Smooth muscle cell (in vitro differentiated cells): ENCODE measurements at regions not wholly inside any gene's neighbourhood (a gene's known extent, or its start where the extent isn't known, plus 50 kb on each side); places are given as distances from the start of the nearest gene placed in this dataset.

Experiments
- DNase-seq: peaks from one replicate; lab custom pipeline; 2025; ENCODE audit not compliant: unreplicated experiment; lab: John Stamatoyannopoulos, UW
- H2AFZ ChIP-seq: fragments of 200-600 bp; sonication (generic); 2 replicates; pipeline ENCODE4 v1.6.0; 2016; ENCODE audit warnings: antibody characterized with exemption, low read depth, mild to moderate bottlenecking
- H3F3A ChIP-seq: fragments of 200-600 bp; sonication (generic); 2 replicates; pipeline ENCODE4 v1.6.0; 2017; ENCODE audit warnings: antibody characterized with exemption, low read depth
- H3K27ac ChIP-seq: fragments of 200-600 bp; sonication (generic); 2 replicates; pipeline ENCODE4 v1.5.1; 2016; ENCODE audit warnings: low read depth, mild to moderate bottlenecking
- H3K27me3 ChIP-seq: fragments of 200-600 bp; sonication (generic); 2 replicates; pipeline ENCODE4 v1.6.1; 2016; ENCODE audit warnings: low read depth, mild to moderate bottlenecking
- H3K36me3 ChIP-seq: fragments of 200-600 bp; sonication (generic); 2 replicates; pipeline ENCODE4 v1.5.1; 2016; ENCODE audit warnings: low read depth
- H3K4me1 ChIP-seq: fragments of 200-600 bp; sonication (generic); 2 replicates; pipeline ENCODE4 v1.5.1; 2016; ENCODE audit warnings: low read depth
- H3K4me2 ChIP-seq: fragments of 200-600 bp; sonication (generic); 2 replicates; pipeline ENCODE4 v1.6.0; 2016; ENCODE audit warnings: mild to moderate bottlenecking
- H3K4me3 ChIP-seq: fragments of 200-600 bp; sonication (generic); 2 replicates; pipeline ENCODE4 v1.5.1; 2016; ENCODE audit warnings: mild to moderate bottlenecking
- H3K79me2 ChIP-seq: fragments of 200-600 bp; sonication (generic); 2 replicates; pipeline ENCODE4 v1.6.0; 2016; ENCODE audit warnings: low read depth, mild to moderate bottlenecking
- H3K9ac ChIP-seq: fragments of 200-600 bp; sonication (generic); 2 replicates; pipeline ENCODE4 v1.6.0; 2016; ENCODE audit warnings: low read depth
- H3K9me3 ChIP-seq: fragments of 200-600 bp; sonication (generic); replicated peaks from 2 replicates; pipeline ENCODE4 v1.5.1; 2016; ENCODE audit warnings: low read depth
- H4K20me1 ChIP-seq: fragments of 200-600 bp; sonication (generic); 2 replicates; pipeline ENCODE4 v1.6.0; 2016; ENCODE audit warnings: low read depth
- WGBS: methylation state at CpG from one replicate; pipeline ENCODE4 v1.1.7; 2016; ENCODE audit warnings: low lambda C conversion rate; 5-methylcytosine and 5-hydroxymethylcytosine counted together
- TF ChIP-seq, protein P1 (sequence below): fragments of 200-600 bp; sonication (generic); IDR thresholded peaks from 2 replicates; pipeline ENCODE4 v1.5.1; 2017; ENCODE audit warnings: borderline replicate concordance, mild to moderate bottlenecking, antibody characterized with exemption; ENCODE audit not compliant: insufficient read depth, poor library complexity, severe bottlenecking

DNA sequence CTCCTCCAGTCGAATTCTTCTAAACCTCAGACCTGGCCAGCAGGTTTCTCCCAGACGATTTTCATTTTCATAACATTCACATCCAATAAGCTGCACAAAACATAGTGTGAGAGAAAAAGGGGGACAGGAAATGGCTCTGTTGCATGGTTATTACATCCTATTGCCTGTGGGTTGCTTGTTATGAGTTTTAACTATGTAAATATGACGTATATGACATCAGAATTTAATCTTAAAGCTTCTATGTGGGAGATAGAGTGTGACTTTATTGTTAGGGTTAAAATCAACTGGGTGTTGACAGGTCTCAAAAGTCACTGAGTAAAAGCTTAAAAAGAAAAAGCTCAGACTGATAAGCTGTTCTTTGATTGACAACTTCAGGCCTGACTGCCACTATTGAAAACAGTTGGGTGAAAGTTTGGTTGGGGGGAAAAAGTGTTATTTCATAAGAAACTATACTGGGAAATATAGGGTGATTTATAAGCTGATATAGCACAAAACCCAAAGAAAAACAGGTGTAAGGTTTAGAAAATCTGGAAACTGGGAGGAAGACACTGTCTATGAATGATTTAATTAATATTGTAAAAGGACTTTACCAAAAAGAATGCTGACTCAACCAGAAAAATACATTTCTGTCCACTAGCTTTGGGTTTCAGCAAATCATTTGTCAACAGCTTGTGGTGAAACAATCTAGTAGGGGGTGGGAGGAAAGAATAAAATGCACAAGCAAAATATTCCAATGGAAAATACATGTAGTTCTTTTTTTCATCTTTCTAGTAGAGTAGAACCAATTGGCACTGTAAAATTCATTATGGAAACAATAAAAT is 134.1 kb upstream of the CEP162 start:
- no peaks in the 10 kb centered on the region for H3K79me2 ChIP-seq
- TF ChIP-seq, protein P1, sequence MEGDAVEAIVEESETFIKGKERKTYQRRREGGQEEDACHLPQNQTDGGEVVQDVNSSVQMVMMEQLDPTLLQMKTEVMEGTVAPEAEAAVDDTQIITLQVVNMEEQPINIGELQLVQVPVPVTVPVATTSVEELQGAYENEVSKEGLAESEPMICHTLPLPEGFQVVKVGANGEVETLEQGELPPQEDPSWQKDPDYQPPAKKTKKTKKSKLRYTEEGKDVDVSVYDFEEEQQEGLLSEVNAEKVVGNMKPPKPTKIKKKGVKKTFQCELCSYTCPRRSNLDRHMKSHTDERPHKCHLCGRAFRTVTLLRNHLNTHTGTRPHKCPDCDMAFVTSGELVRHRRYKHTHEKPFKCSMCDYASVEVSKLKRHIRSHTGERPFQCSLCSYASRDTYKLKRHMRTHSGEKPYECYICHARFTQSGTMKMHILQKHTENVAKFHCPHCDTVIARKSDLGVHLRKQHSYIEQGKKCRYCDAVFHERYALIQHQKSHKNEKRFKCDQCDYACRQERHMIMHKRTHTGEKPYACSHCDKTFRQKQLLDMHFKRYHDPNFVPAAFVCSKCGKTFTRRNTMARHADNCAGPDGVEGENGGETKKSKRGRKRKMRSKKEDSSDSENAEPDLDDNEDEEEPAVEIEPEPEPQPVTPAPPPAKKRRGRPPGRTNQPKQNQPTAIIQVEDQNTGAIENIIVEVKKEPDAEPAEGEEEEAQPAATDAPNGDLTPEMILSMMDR = no peak
- H3K4me3 ChIP-seq = no peak overlapping the region
- H3K4me1 ChIP-seq = no peaks in the 10 kb centered on the region
- no peaks in the 10 kb centered on the region for H3F3A ChIP-seq
- no peaks in the 10 kb centered on the region for H4K20me1 ChIP-seq
- no peak overlapping the region for H3K9ac ChIP-seq
- 49% methylated on average over 3 of the region's 3 CpGs for WGBS
- H3K36me3 ChIP-seq = no peaks in the 10 kb centered on the region
- H2AFZ ChIP-seq = no peak overlapping the region
- H3K4me2 ChIP-seq = no peak overlapping the region
- H3K27me3 ChIP-seq = peaks cover 60% of the 10 kb centered on the region
- DNase-seq = no peak
- no peaks in the 10 kb centered on the region for H3K9me3 ChIP-seq
- H3K27ac ChIP-seq = no peak overlapping the region

- Histone ChIP-seq H3K27ac (no peak overlapping the region), H3K9ac (no peak overlapping the region), H4K20me1 (no peaks in the 10 kb centered on the region), H3F3A (no peaks in the 10 kb centered on the region), H3K36me3 (no peaks in the 10 kb centered on the region), H3K79me2 (no peaks in the 10 kb centered on the region), H3K9me3 (no peaks in the 10 kb centered on the region), H3K4me1 (no peaks in the 10 kb centered on the region), H3K4me2 (no peak overlapping the region), H3K27me3 (peaks cover 69% of the 10 kb centered on the region), H2AFZ (no peak overlapping the region), H3K4me3 (no peak overlapping the region)
- TF ChIP-seq, protein P1 = no peak
- DNase-seq = no peak
- 87% methylated on average over 5 of the region's 5 CpGs for WGBS
Measured at GRCh38 chr6:84360039-84360438, 132.6 kb upstream of the CEP162 start.

DNA sequence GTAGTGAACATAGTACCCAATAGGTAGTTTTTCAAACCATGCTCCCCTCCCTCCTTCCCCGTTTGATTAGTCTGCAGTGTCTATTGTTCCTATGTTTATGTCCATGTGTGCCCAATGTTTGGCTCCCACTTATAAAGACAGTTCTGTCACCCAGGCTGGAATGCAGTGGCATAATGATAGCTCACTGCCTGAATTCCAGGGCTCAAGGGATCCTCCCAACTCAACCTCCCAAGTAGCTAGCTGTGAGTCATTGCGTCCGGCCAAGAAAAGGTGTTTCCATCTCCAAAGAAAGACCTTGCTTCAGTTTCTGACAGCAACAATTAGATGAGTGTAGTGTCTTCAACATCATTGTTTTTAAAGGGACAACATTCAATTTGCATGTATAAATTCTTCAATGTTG is 131.1 kb upstream of the CEP162 start:
- Histone ChIP-seq H3K4me1 (no peaks in the 10 kb centered on the region), H3K79me2 (no peaks in the 10 kb centered on the region), H3K27me3 (peaks cover 68% of the 10 kb centered on the region), H2AFZ (no peak overlapping the region), H3K9ac (no peak overlapping the region), H3K36me3 (no peaks in the 10 kb centered on the region), H3K4me2 (no peak overlapping the region), H3K27ac (no peak overlapping the region), H4K20me1 (no peaks in the 10 kb centered on the region), H3K4me3 (no peak overlapping the region), H3K9me3 (no peaks in the 10 kb centered on the region), H3F3A (no peaks in the 10 kb centered on the region)
- 91% methylated on average over 3 of the region's 3 CpGs for WGBS
- no peak for DNase-seq
- TF ChIP-seq, protein P1 = no peak

- Histone ChIP-seq H4K20me1 (no peaks in the 10 kb centered on the region), H3K9me3 (no peaks in the 10 kb centered on the region), H3K4me3 (no peak overlapping the region), H3K36me3 (no peaks in the 10 kb centered on the region), H3K4me1 (no peaks in the 10 kb centered on the region), H2AFZ (no peak overlapping the region), H3K79me2 (no peaks in the 10 kb centered on the region), H3K9ac (no peak overlapping the region), H3K27me3 (peaks cover 60% of the 10 kb centered on the region), H3K27ac (no peak overlapping the region), H3K4me2 (no peak overlapping the region), H3F3A (no peaks in the 10 kb centered on the region)
- TF ChIP-seq, protein P1 = no peak
- WGBS = 91% methylated on average over 2 of the region's 2 CpGs
- DNase-seq = no peak
Measured at GRCh38 chr6:84357631-84358030, 130.2 kb upstream of the CEP162 start.
